HuH-7 (cell line): ENCODE measurements at regions not wholly inside any gene's neighbourhood (a gene's known extent, or its start where the extent isn't known, plus 50 kb on each side); places are given as distances from the start of the nearest gene placed in this dataset.

Experiments used
- DNase-seq: peaks from one replicate; pipeline ENCODE4 v3.0.0; 2011; ENCODE audit warnings: low spot score

- no peak for DNase-seq
Measured at GRCh38 chr9:75414371-75415160, 326.3 kb downstream of the OSTF1 start.

GRCh38 chr9:75417471-75417870, 329.2 kb downstream of the OSTF1 start:
- DNase-seq = no peak

GRCh38 chr9:75418518-75418917, 330.2 kb downstream of the OSTF1 start:
- no peak for DNase-seq

- no peak for DNase-seq
Measured at GRCh38 chr9:75422944-75423522, 334.7 kb downstream of the OSTF1 start.

GRCh38 chr9:75429531-75430475, 341.5 kb downstream of the OSTF1 start:
- peak; percentile 47 for DNase-seq

- no peak for DNase-seq
Measured at GRCh38 chr9:75431375-75431774, 343.1 kb downstream of the OSTF1 start.

GRCh38 chr9:75432386-75432785, 344.1 kb downstream of the OSTF1 start:
- DNase-seq = no peak

- no peak for DNase-seq
Measured at GRCh38 chr9:75432888-75433287, 344.6 kb downstream of the OSTF1 start.

- no peak for DNase-seq
Measured at GRCh38 chr9:75438716-75439115, 350.4 kb downstream of the OSTF1 start.

- DNase-seq = no peak
Measured at GRCh38 chr9:75440914-75441313, 352.6 kb downstream of the OSTF1 start.

GRCh38 chr9:75445144-75445543, 356.8 kb downstream of the OSTF1 start:
- DNase-seq = no peak

GRCh38 chr9:75447281-75447680, 359.0 kb downstream of the OSTF1 start:
- no peak for DNase-seq

- no peak for DNase-seq
Measured at GRCh38 chr9:75448281-75448680, 360.0 kb downstream of the OSTF1 start.

GRCh38 chr9:75448955-75449354, 360.6 kb downstream of the OSTF1 start:
- DNase-seq = no peak

GRCh38 chr9:75451045-75451444, 362.7 kb downstream of the OSTF1 start:
- DNase-seq = no peak

GRCh38 chr9:75451505-75451904, 363.2 kb downstream of the OSTF1 start:
- no peak for DNase-seq

GRCh38 chr9:75452512-75452911, 364.2 kb downstream of the OSTF1 start:
- no peak for DNase-seq

- peak; percentile 20 for DNase-seq
Measured at GRCh38 chr9:75454043-75454442, 365.7 kb downstream of the OSTF1 start.

GRCh38 chr9:75454891-75455290, 366.6 kb downstream of the OSTF1 start:
- no peak for DNase-seq

GRCh38 chr9:75455444-75455921, 367.2 kb downstream of the OSTF1 start:
- no peak for DNase-seq

GRCh38 chr9:75456698-75457097, 368.4 kb downstream of the OSTF1 start:
- DNase-seq = no peak

GRCh38 chr9:75457474-75458011, 369.2 kb downstream of the OSTF1 start:
- no peak for DNase-seq
